ENCODE measurements at regions not wholly inside any gene's neighbourhood (a gene's known extent, or its start where the extent isn't known, plus 50 kb on each side); places are given as distances from the start of the nearest gene placed in this dataset.

DNA sequence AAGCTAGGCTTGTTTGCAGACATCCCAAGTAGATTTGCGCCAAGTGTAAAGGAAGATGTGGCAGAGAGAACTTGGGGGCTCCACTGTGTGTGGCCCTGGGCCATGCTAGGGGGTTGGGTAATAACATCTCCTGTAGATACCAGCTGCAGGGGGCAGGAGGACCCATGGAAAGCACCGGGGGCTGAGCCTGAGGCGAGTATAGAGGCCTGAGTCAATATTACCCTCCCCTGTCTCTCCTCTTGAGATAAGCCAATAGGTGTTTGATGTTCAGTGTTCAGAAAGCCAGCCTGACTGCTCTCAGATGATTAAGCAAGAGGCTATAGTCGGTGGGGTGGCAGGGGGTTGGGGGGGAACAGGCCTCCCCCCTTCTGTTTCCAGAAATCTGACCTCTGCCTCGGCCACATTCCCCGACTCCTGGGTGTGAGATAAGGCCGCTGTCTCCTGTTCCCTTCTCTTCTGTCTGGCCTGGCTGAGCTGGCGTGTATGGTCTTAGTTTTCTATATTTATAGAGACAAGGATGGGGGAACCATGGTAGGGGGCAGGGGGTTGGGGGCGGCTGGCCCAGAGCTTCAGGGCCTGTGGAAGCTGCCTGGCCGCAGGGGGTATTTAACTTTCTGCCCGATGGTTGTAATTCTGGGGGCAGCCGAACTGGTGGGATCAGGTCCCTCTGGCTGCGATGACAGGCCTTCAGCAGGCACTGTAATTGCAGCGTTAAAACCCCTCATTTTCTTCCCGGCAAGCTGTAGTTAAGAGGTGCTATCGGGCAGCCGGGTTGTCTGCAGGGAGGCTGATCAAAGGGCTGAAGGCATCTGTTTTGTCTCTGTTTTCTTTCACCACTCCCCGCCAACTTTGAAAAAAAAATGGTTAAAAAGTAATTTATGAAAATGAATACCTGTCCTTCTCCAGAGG is 292.0 kb downstream of the NSG2 start:
- no peak overlapping the region for H3K4me3 Mint-ChIP-seq
- no peaks in the 10 kb centered on the region; the same call in 1 of the 2 replicates for H3K36me3 Mint-ChIP-seq (ENCODE audit: low read depth)
- no peaks in the 10 kb centered on the region; the same call in 1 of the 2 replicates for H3K4me1 Mint-ChIP-seq (ENCODE audit: low read depth)
- TF ChIP-seq, protein P1, sequence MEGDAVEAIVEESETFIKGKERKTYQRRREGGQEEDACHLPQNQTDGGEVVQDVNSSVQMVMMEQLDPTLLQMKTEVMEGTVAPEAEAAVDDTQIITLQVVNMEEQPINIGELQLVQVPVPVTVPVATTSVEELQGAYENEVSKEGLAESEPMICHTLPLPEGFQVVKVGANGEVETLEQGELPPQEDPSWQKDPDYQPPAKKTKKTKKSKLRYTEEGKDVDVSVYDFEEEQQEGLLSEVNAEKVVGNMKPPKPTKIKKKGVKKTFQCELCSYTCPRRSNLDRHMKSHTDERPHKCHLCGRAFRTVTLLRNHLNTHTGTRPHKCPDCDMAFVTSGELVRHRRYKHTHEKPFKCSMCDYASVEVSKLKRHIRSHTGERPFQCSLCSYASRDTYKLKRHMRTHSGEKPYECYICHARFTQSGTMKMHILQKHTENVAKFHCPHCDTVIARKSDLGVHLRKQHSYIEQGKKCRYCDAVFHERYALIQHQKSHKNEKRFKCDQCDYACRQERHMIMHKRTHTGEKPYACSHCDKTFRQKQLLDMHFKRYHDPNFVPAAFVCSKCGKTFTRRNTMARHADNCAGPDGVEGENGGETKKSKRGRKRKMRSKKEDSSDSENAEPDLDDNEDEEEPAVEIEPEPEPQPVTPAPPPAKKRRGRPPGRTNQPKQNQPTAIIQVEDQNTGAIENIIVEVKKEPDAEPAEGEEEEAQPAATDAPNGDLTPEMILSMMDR (IDR thresholded peaks at IDR 0.05), result no peak
- H3K9me3 Mint-ChIP-seq, result peaks cover 20% of the 10 kb centered on the region; the same call in 1 of the 2 replicates
- DNase-seq, result no peak
- H3K27me3 Mint-ChIP-seq (ENCODE audit: insufficient read depth), result no peaks in the 10 kb centered on the region; the same call in none of the 2 replicates
- no peak overlapping the region for H3K27ac Mint-ChIP-seq

DNA sequence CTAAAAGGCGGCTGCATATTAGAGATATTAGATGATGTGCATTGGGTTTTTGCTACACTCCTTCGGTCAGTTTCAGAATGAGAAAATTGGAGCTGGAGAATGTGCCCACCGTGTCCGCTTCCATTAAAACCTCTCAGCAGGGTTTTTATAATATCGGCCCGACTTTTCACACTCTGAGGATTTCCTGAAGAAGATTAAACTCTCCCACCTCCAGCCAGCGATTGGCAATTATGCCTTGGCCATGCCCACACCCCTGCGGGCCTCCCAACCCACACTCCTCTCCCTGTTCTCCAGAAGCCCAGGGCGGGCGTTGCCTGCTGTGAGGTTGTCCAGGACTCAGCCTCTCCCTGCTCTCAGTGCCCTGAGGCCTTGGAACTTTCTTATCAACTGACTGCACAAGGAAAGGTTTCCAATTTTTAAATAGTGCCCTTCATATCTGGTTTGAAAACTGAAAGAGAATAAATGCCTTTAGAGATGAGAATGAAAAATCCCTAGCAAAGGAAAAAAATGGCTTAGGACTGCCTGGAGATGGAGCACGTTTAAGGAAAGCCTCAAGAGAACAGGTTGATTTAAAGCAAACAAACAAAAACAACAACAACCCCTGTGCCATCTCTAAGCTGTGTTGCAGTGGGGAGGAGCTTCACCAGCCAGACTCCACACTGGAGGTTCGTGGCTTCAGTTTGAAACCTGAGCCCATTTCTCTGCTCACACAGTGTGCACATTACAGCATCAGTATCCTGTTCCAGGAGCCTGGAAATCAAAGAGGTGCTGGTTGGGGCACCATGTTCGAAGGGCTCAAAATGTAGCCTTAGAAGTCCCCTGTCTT is 292.9 kb downstream of the NSG2 start:
- Mint-ChIP-seq H3K27ac (no peak overlapping the region), H3K4me1 (ENCODE audit: low read depth) (no peaks in the 10 kb centered on the region; the same call in 1 of the 2 replicates)
- TF ChIP-seq, protein P1 (IDR thresholded peaks at IDR 0.05), result no peak

DNA sequence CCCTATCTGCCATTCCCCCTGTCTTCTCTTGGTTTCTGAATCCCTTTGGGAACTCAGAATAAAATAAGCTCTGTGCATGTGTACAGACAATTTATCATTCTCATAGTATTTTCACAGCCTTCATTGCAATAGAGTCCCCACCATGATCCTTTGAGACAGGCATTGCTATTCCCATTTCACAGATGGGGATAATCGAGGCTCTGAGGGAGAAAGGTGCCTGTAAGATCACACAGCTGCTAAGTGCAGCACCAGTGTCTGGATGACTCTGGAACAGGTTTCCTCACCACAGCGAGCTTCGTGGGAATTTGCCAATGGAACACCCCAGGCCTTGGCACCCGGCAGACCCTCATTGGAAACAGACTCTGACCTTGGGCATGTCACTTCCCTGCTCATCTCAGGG is 293.6 kb downstream of the NSG2 start:
- peaks cover 2% of the 10 kb centered on the region for H3K27me3 Mint-ChIP-seq (ENCODE audit: insufficient read depth)
- no peaks in the 10 kb centered on the region for H3K36me3 Mint-ChIP-seq (ENCODE audit: low read depth)
- H3K4me1 Mint-ChIP-seq (ENCODE audit: low read depth), result no peaks in the 10 kb centered on the region; the same call in 1 of the 2 replicates
- H3K9me3 Mint-ChIP-seq, result peaks cover 25% of the 10 kb centered on the region
- H3K27ac Mint-ChIP-seq, result no peak overlapping the region
- TF ChIP-seq, protein P1 (IDR thresholded peaks at IDR 0.05), result no peak
- H3K4me3 Mint-ChIP-seq, result no peak overlapping the region
- DNase-seq, result no peak

More for the DNA sequence above, 292.9 kb downstream of the NSG2 start:
- no peak overlapping the region for H3K4me3 Mint-ChIP-seq
- H3K27me3 Mint-ChIP-seq (ENCODE audit: insufficient read depth), result peaks cover 2% of the 10 kb centered on the region
- H3K9me3 Mint-ChIP-seq, result peaks cover 23% of the 10 kb centered on the region
- no peaks in the 10 kb centered on the region; the same call in 1 of the 2 replicates for H3K36me3 Mint-ChIP-seq (ENCODE audit: low read depth)
- DNase-seq, result no peak

DNA sequence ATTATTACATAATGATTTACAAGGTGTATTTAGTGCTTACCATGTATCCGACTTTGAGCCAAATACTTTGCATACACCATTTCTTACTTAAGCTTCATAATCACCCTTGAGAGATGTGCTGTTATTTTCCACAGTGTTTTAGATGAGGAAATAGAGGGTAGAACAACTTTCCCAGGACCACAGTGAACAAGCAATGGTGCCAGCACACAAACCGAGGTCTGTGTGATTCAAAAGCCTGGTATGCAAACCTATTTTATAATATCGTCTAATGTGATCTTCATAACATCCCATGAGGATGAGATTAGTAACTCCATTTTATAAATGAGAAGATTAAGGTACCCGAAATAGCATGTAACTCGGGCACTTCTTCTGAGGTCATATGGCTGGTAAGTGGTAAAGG is 294.7 kb downstream of the NSG2 start:
- Mint-ChIP-seq H3K9me3 (peaks cover 29% of the 10 kb centered on the region), H3K36me3 (ENCODE audit: low read depth) (no peaks in the 10 kb centered on the region), H3K4me3 (no peak overlapping the region), H3K4me1 (ENCODE audit: low read depth) (no peaks in the 10 kb centered on the region; the same call in 1 of the 2 replicates), H3K27me3 (ENCODE audit: insufficient read depth) (peaks cover 2% of the 10 kb centered on the region), H3K27ac (no peak overlapping the region)
- no peak for DNase-seq
- TF ChIP-seq, protein P1 (IDR thresholded peaks at IDR 0.05), result no peak

DNA sequence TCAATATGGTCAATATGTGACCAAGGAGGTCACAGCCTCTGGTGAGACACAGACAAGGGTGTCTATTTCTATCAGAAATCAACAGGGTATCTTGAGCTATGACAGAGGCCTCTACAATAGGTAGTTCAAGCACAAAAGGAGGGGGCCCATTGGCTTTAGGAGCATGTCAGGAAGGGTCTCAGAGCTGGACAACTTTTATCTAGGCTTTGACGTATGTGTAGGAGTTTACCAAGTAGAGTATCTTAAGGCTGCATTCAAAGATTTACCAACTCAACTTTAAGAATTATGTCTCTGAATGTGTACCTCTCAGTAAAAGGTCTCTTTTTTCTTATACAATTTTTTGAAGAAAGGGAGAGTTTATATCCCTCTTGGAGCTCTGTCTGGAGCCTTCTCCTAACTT is 297.2 kb downstream of the NSG2 start:
- H3K4me1 Mint-ChIP-seq (ENCODE audit: low read depth), result no peaks in the 10 kb centered on the region
- H3K27ac Mint-ChIP-seq, result no peak overlapping the region
- H3K9me3 Mint-ChIP-seq, result peaks cover 36% of the 10 kb centered on the region
- H3K4me3 Mint-ChIP-seq, result no peak overlapping the region
- H3K27me3 Mint-ChIP-seq (ENCODE audit: insufficient read depth), result peaks cover 2% of the 10 kb centered on the region
- no peaks in the 10 kb centered on the region for H3K36me3 Mint-ChIP-seq (ENCODE audit: low read depth)
- TF ChIP-seq, protein P1 (IDR thresholded peaks at IDR 0.05), result no peak
- DNase-seq, result no peak
